ENCODE measurements at regions not wholly inside any gene's neighbourhood (a gene's known extent, or its start where the extent isn't known, plus 50 kb on each side); places are given as distances from the start of the nearest gene placed in this dataset.

DNA sequence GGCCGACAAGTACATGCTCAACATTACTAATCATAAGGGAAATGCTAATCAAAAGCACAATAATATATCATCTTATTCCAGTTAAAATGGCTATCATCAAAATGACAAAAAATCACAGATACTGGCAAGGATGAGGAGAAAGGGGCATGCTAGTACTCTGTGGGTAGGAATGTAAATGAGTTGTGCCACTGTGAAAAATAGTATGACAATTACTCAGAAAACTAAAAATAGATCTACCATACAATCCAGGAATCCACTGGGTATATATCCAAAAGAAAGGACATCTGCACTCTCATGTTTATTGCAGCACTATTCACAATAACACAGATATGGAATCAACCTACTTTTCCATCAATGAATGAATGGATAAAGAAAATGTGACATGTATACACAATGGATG is 1256.5 kb downstream of the SI start:
- no peak overlapping the region for H3K27ac ChIP-seq
- TF ChIP-seq, protein P1, sequence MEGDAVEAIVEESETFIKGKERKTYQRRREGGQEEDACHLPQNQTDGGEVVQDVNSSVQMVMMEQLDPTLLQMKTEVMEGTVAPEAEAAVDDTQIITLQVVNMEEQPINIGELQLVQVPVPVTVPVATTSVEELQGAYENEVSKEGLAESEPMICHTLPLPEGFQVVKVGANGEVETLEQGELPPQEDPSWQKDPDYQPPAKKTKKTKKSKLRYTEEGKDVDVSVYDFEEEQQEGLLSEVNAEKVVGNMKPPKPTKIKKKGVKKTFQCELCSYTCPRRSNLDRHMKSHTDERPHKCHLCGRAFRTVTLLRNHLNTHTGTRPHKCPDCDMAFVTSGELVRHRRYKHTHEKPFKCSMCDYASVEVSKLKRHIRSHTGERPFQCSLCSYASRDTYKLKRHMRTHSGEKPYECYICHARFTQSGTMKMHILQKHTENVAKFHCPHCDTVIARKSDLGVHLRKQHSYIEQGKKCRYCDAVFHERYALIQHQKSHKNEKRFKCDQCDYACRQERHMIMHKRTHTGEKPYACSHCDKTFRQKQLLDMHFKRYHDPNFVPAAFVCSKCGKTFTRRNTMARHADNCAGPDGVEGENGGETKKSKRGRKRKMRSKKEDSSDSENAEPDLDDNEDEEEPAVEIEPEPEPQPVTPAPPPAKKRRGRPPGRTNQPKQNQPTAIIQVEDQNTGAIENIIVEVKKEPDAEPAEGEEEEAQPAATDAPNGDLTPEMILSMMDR (conservative IDR thresholded peaks at IDR 0.05; ENCODE audit: low read depth): no peak
- no peak for DNase-seq (ENCODE audit: low spot score)
- CTCF ChIA-PET: no interaction called here
- POLR2A ChIA-PET (ENCODE audit: low non-redundant PET): no interaction called here

DNA sequence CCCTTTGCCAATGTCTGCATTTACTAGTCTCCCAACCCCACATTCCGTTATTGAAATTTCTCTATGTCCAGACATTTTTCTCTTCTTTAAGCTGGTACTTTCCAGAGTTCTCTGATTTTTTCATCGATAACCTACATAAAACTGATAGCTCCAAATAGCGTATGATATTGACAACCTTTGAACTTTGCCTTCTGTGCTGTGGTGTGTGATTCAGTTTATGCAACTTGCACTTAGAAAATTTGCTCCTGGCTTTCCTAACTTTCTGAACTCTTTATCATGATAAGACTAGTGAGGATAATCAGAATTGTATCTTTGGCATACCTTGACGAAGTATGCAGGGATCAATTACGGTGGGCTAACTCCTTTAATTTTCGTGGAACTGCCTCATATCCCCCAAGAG is 1261.3 kb downstream of the SI start:
- TF ChIP-seq, protein P1 (conservative IDR thresholded peaks at IDR 0.05; ENCODE audit: low read depth): no peak
- DNase-seq (ENCODE audit: low spot score): no peak
- ChIA-PET CTCF (no interaction called here), POLR2A (ENCODE audit: low non-redundant PET) (no interaction called here)
- H3K27ac ChIP-seq: no peak overlapping the region

GRCh38 chr3:163813935-163814334 is 1264.4 kb downstream of the SI start:
- no peak overlapping the region for H3K27ac ChIP-seq
- CTCF ChIA-PET: interaction anchor here (0.6 kb wide), 1 partner anchor 105 kb away, joined by 3 read pairs; no protein-coding TSS in a partner anchor
- POLR2A ChIA-PET (ENCODE audit: low non-redundant PET): no interaction called here
- TF ChIP-seq, protein P1 (conservative IDR thresholded peaks at IDR 0.05; ENCODE audit: low read depth): no peak
- DNase-seq (ENCODE audit: low spot score): no peak

DNA sequence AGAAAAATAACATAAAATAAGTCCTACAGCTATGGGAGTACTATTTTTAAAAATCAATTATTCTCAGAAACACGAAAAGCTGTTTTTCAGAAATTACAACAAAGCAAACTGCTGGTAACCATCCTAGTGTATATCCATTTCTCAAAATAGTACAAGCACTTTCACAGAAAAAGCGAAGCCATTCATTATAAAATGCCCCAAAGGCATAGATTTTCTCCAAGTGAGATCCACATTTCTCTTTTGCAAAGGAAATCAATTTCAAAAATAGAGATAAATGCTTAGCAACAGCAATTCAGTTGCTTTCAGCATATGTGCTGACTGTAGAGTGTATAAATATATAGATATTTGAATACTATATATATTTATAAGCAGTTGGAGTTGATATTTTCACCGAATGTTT is 1266.3 kb downstream of the SI start:
- ChIA-PET CTCF (no interaction called here), POLR2A (ENCODE audit: low non-redundant PET) (no interaction called here)
- TF ChIP-seq, protein P1 (conservative IDR thresholded peaks at IDR 0.05; ENCODE audit: low read depth): no peak
- DNase-seq (ENCODE audit: low spot score): no peak
- H3K27ac ChIP-seq: no peak overlapping the region

DNA sequence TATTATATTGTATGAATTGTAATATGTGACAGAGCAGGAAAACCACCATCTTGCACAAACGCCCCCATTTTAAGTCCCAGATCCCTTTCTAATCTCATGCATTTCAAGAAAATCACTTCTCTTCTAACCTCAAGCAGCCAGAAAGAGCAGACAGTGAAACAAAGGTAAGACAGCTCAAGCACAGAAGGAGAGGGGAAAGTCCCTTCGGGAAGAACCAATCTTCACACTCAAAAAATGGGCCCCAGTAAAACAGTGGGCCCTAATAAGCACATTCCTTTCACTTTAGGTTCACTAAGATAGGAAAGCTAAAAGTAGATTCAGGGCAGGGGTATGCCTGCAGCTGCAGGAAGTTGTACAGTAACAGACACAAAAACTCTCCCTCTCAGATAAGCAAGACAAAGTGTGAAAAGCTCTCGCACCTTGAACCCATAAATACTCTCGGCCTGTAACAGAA is 1268.7 kb downstream of the SI start:
- POLR2A ChIA-PET (ENCODE audit: low non-redundant PET): no interaction called here
- H3K27ac ChIP-seq: no peak overlapping the region
- DNase-seq (ENCODE audit: low spot score): no peak
- CTCF ChIA-PET: interaction anchor here (0.6 kb wide), 1 partner anchor 1025 kb away, joined by 4 read pairs; no protein-coding TSS in a partner anchor
- TF ChIP-seq, protein P1 (conservative IDR thresholded peaks at IDR 0.05; ENCODE audit: low read depth): no peak

DNA sequence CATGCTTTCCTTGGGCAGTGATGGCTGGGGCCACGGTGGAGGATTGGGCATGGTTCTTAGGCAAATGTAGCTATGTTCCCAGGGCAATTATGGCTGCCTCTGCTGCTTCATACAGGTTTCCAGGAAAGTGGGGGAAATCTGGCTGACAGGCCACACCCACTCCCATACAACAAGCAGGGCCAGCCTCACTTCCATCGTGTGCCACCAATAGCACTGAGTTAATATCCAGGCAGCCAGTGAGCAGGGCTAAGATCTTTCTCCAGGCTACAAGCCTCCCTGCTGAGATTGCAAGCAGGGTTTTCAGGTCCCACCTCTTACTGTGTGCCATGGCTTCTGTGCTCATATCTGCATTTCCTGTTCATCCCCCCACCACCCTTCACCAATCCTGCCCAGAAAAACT is 1291.9 kb downstream of the SI start:
- TF ChIP-seq, protein P1 (conservative IDR thresholded peaks at IDR 0.05; ENCODE audit: low read depth): no peak
- DNase-seq (ENCODE audit: low spot score): no peak
- ChIA-PET CTCF (no interaction called here), POLR2A (ENCODE audit: low non-redundant PET) (no interaction called here)
- no peak overlapping the region for H3K27ac ChIP-seq

DNA sequence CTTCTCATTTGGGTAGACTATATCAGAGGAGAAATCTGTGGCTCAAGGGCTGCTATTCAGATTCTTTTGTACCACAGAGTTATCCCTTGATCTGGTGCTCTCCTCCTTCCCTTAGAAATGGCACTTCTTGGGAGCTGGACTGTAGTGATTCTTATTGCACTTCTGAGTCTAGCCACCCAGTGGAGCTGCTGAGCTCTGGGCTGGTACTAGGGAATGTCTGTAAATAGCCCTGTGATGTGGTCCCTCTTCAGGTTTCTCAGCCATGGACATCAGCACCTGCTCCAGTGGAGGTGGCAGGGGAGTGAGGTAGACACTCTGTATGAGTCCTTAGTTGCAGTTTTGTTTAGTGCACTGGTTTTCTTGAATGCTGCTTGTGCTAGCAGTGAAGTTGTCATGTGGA is 1292.6 kb downstream of the SI start:
- CTCF ChIA-PET: no interaction called here
- TF ChIP-seq, protein P1 (conservative IDR thresholded peaks at IDR 0.05; ENCODE audit: low read depth): no peak
- POLR2A ChIA-PET (ENCODE audit: low non-redundant PET): no interaction called here
- DNase-seq (ENCODE audit: low spot score): no peak
- H3K27ac ChIP-seq: no peak overlapping the region
